Uterus (tissue), 3 donors: ENCODE measurements at regions not wholly inside any gene's neighbourhood (a gene's known extent, or its start where the extent isn't known, plus 50 kb on each side); places are given as distances from the start of the nearest gene placed in this dataset.

ENCODE experiments used
- DNase-seq, 2 donors: peaks; one replicate each; pipeline ENCODE4 v3.0.0-alpha.2; 2019 to 2020
- H3K27ac ChIP-seq, 2 donors: fragments of 200-600 bp; sonication (generic); 1 replicate in 1 of 2; 2 replicates in 1 of 2; pipeline ENCODE4 v1.5.1; 2016 to 2018
- H3K27me3 ChIP-seq, 2 donors: fragments of 200-600 bp; sonication (generic); one replicate each; pipeline ENCODE4 v1.5.1; 2018 to 2019; ENCODE audit warnings: control low read depth in 1 of 2
- H3K36me3 ChIP-seq, 2 donors: fragments of 200-600 bp; sonication (generic); one replicate each; pipeline ENCODE4 v1.5.1; 2019; ENCODE audit warnings: control low read depth in 1 of 2
- H3K4me1 ChIP-seq, 2 donors: fragments of 200-600 bp; sonication (generic); one replicate each; pipeline ENCODE4 v1.5.1; 2018 to 2019; ENCODE audit warnings: control low read depth in 1 of 2
- H3K4me3 ChIP-seq, 2 donors: fragments of 200-600 bp; sonication (generic); 1 replicate in 1 of 2; 2 replicates in 1 of 2; pipeline ENCODE4 v1.5.1; 2018 to 2019; ENCODE audit warnings: mild to moderate bottlenecking in 1 of 2
- H3K9me3 ChIP-seq, 2 donors: fragments of 200-600 bp; sonication (generic); one replicate each; pipeline ENCODE4 v1.5.1; 2019; ENCODE audit warnings: control low read depth in 1 of 2
- POLR2A ChIP-seq, 2 donors: fragments of 450-650 bp; IDR thresholded peaks; one replicate each; pipeline ENCODE4 v1.6.1; 2016; ENCODE audit warnings: antibody characterized with exemption in 2 of 2, mild to moderate bottlenecking in 1 of 2, moderate library complexity in 1 of 2
- intact Hi-C: fragments of 100-400 bp; cut with DNase I; formaldehyde crosslinking; loops from one replicate; pipeline ENCODE4 v1.15.1; 2023; ENCODE audit warnings: low total_unique reads
- TF ChIP-seq, protein P1 (sequence below), 4 experiments: fragments of 200-600 bp in 2 of 4; fragments of 450-650 bp in 2 of 4; sonication (generic) in 2 of 4; IDR thresholded peaks; one replicate each; pipeline ENCODE4 v1.5.1; 2016 to 2019; ENCODE audit warnings: antibody characterized with exemption in 4 of 4, mild to moderate bottlenecking in 2 of 4, moderate library complexity in 1 of 4
- donor health status: DM: yes; HTN: yes; CAD: no.

DNA sequence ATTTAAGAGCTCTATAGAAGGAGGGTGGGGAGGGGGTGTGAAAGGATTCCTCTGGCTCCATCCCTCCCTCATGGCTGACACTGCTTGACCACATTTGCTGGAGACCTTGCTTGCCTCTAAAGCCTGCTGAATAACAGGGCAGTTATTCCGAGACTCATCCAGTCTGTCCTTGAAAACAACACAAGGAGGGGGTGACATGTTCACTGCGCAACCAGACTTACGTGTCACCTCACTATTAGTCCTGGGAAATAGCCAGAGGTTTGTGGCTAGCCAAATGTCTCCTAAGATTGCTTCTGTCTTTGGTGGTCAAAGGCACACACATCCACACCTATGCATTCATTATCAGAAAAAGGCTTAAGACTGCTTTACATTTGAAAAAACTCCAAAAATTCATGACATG, 256.2 kb upstream of the SKOR2 start:
- no peaks in the 10 kb centered on the region for H3K27me3 ChIP-seq
- no peak for DNase-seq
- no peaks in the 10 kb centered on the region for H3K4me1 ChIP-seq
- no peaks in the 10 kb centered on the region for H3K9me3 ChIP-seq
- no peak overlapping the region for H3K4me3 ChIP-seq
- no peak overlapping the region for H3K27ac ChIP-seq
- TF ChIP-seq, protein P1, sequence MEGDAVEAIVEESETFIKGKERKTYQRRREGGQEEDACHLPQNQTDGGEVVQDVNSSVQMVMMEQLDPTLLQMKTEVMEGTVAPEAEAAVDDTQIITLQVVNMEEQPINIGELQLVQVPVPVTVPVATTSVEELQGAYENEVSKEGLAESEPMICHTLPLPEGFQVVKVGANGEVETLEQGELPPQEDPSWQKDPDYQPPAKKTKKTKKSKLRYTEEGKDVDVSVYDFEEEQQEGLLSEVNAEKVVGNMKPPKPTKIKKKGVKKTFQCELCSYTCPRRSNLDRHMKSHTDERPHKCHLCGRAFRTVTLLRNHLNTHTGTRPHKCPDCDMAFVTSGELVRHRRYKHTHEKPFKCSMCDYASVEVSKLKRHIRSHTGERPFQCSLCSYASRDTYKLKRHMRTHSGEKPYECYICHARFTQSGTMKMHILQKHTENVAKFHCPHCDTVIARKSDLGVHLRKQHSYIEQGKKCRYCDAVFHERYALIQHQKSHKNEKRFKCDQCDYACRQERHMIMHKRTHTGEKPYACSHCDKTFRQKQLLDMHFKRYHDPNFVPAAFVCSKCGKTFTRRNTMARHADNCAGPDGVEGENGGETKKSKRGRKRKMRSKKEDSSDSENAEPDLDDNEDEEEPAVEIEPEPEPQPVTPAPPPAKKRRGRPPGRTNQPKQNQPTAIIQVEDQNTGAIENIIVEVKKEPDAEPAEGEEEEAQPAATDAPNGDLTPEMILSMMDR (IDR thresholded peaks at IDR 0.05): no peak
- intact Hi-C loops: no loop called here
- H3K36me3 ChIP-seq: no peaks in the 10 kb centered on the region

DNA sequence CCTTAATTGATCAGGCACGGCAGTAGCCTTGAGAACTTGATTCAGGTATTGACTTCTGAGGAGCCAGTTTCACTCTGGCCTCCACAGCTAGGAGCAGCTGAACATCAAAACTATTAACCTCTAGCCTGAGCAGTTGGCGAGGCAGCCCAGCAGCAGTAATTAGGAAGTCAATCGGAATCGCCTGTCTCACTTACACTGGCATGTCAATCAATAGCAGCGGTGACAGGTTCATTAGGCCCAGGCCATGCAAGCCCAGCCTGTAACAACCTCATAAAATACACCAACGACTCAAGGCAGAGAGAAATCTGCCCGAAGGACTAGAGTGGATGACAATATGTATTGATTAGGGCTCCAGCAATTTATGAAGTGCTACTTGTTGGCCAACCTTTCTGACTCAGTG, 255.4 kb upstream of the SKOR2 start:
- DNase-seq: no peak
- TF ChIP-seq POLR2A (IDR thresholded peaks at IDR 0.05): no peak
- TF ChIP-seq, protein P1 (IDR thresholded peaks at IDR 0.05): no peak
- no peaks in the 10 kb centered on the region for H3K27me3 ChIP-seq
- no peaks in the 10 kb centered on the region for H3K4me1 ChIP-seq
- no peaks in the 10 kb centered on the region for H3K9me3 ChIP-seq
- H3K36me3 ChIP-seq: no peaks in the 10 kb centered on the region
- H3K27ac ChIP-seq: no peak overlapping the region
- H3K4me3 ChIP-seq: no peak overlapping the region
- intact Hi-C loops: no loop called here

DNA sequence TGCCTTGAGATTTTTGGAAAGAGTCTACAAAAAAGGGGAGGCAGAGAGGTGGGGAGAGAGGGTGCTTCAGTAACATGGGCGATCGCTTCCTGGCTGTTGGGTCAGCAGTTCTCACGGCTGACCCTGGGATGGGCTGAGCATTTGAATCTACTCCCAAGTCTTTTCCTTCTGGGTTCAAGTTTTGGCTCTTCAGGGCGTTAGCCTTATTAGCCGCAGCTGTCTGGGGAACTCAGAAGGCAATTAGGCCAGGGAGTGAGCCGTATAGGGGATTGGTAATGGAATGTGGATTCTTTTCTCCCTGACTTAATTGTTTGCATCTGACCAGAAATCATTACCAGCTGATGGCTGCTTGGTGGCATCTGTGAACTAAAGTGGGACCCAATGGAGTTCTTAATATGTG, 250.5 kb upstream of the SKOR2 start:
- no peaks in the 10 kb centered on the region for H3K27me3 ChIP-seq
- H3K4me3 ChIP-seq: no peak overlapping the region
- TF ChIP-seq, protein P1 (IDR thresholded peaks at IDR 0.05): no peak
- TF ChIP-seq POLR2A (IDR thresholded peaks at IDR 0.05): no peak
- DNase-seq: no peak
- H3K9me3 ChIP-seq: no peaks in the 10 kb centered on the region
- intact Hi-C loops: no loop called here
- no peaks in the 10 kb centered on the region for H3K4me1 ChIP-seq
- H3K27ac ChIP-seq: no peak overlapping the region
- H3K36me3 ChIP-seq: no peaks in the 10 kb centered on the region

DNA sequence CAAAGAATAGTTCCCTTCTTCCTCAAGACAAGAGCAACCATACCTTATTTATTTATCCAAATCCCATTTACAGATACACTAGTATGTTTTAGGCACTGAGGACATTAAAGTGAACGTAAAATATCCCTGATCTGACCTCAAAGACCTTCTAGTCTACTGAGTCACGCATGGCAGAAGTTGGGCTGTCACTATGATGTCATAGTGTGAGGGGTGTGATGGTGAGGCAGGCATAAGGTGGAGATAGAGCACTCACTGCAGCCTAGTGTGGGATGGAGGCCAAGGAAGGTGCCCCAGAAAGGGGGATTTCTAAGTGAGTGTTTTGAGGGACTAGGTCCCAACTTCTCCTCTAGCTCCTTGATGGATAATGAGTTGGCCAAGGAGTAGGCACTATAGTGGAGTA, 249.5 kb upstream of the SKOR2 start:
- H3K9me3 ChIP-seq: no peaks in the 10 kb centered on the region
- intact Hi-C loops: no loop called here
- no peak overlapping the region for H3K27ac ChIP-seq
- TF ChIP-seq, protein P1 (IDR thresholded peaks at IDR 0.05): no peak
- no peak for TF ChIP-seq POLR2A (IDR thresholded peaks at IDR 0.05)
- no peak for DNase-seq
- no peaks in the 10 kb centered on the region for H3K27me3 ChIP-seq
- no peaks in the 10 kb centered on the region for H3K4me1 ChIP-seq
- H3K4me3 ChIP-seq: no peak overlapping the region
- H3K36me3 ChIP-seq: no peaks in the 10 kb centered on the region

DNA sequence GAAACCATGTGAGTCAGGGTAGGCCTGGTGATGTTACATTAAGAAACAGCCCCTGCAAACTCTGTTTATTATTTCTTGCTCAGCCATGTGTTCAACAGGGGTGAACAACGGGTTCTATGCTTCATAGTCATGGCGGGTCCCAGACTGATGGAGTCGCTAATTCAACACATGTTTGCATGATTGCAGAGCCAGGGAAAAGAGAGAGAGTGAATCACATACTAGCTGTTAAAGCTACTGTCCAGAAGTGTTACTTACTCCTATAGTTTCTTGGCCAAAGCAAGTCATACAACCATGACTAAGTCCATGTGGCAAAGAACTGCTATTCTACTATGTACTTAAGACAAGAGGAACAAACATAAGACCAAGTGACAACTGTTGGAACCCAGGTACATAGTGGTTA, 241.2 kb upstream of the SKOR2 start:
- Histone ChIP-seq H3K4me3 (no peak overlapping the region), H3K9me3 (no peaks in the 10 kb centered on the region), H3K36me3 (no peaks in the 10 kb centered on the region), H3K4me1 (no peaks in the 10 kb centered on the region), H3K27me3 (no peaks in the 10 kb centered on the region), H3K27ac (no peak overlapping the region)
- DNase-seq: no peak
- intact Hi-C loops: no loop called here
- TF ChIP-seq, protein P1 (IDR thresholded peaks at IDR 0.05): no peak
- no peak for TF ChIP-seq POLR2A (IDR thresholded peaks at IDR 0.05)
